H9 (cell line): ENCODE measurements at regions not wholly inside any gene's neighbourhood (a gene's known extent, or its start where the extent isn't known, plus 50 kb on each side); places are given as distances from the start of the nearest gene placed in this dataset.

Experiments
- DNase-seq: peaks from one replicate; pipeline ENCODE4 v3.0.0-alpha.2; 2017
- H2AFZ ChIP-seq: one replicate; pipeline ENCODE4 v1.6.1; 2013; ENCODE audit warnings: mild to moderate bottlenecking, low read length, control low read depth, moderate library complexity
- H2AK5ac ChIP-seq: 2 replicates; pipeline ENCODE4 v1.6.1; 2013; ENCODE audit warnings: low read length, control low read depth, mixed read lengths; ENCODE audit not compliant: insufficient read length
- H2BK120ac ChIP-seq: one replicate; pipeline ENCODE4 v1.6.1; 2013; ENCODE audit warnings: low read depth, mild to moderate bottlenecking, low read length, control low read depth, inconsistent platforms; ENCODE audit not compliant: poor library complexity, severe bottlenecking
- H2BK12ac ChIP-seq: 2 replicates; pipeline ENCODE4 v1.6.1; 2013; ENCODE audit warnings: low read length, control low read depth, mixed read lengths, low read depth; ENCODE audit not compliant: insufficient read length
- H2BK15ac ChIP-seq: 2 replicates; pipeline ENCODE4 v1.6.1; 2013; ENCODE audit warnings: low read depth, low read length, control low read depth
- H2BK20ac ChIP-seq: one replicate; pipeline ENCODE4 v1.6.1; 2013; ENCODE audit warnings: low read depth, mild to moderate bottlenecking, low read length, control low read depth, inconsistent platforms; ENCODE audit not compliant: poor library complexity, severe bottlenecking
- H2BK5ac ChIP-seq: 2 replicates; pipeline ENCODE4 v1.6.1; 2013; ENCODE audit warnings: low read length, control low read depth, mixed read lengths; ENCODE audit not compliant: insufficient read length
- H3K14ac ChIP-seq: 2 replicates; pipeline ENCODE4 v1.6.1; 2013; ENCODE audit warnings: low read length, control low read depth; ENCODE audit not compliant: insufficient read depth
- H3K18ac ChIP-seq: 2 replicates; pipeline ENCODE4 v1.6.1; 2013; ENCODE audit warnings: low read depth, mild to moderate bottlenecking, mixed read lengths, low read length, control low read depth; ENCODE audit not compliant: insufficient read length
- H3K23ac ChIP-seq: 2 replicates; pipeline ENCODE4 v1.6.1; 2013; ENCODE audit warnings: low read length, control low read depth, mixed read lengths, low read depth; ENCODE audit not compliant: insufficient read length
- H3K23me2 ChIP-seq: 2 replicates; pipeline ENCODE4 v1.6.1; 2013; ENCODE audit warnings: low read depth, mild to moderate bottlenecking, mixed read lengths, low read length, control low read depth; ENCODE audit not compliant: insufficient read length, poor library complexity, severe bottlenecking
- H3K27ac ChIP-seq: 2 replicates; pipeline ENCODE4 v1.5.1; 2013; ENCODE audit warnings: low read length, control low read depth, mixed read lengths, low read depth; ENCODE audit not compliant: insufficient read length
- H3K27me3 ChIP-seq: 2 replicates; pipeline ENCODE4 v1.6.1; 2013; ENCODE audit warnings: low read length, control low read depth, inconsistent platforms; ENCODE audit not compliant: insufficient read depth
- H3K4ac ChIP-seq: 2 replicates; pipeline ENCODE4 v1.6.1; 2013; ENCODE audit warnings: low read depth, mild to moderate bottlenecking, control low read depth, inconsistent platforms, low read length, moderate library complexity
- H3K4me1 ChIP-seq: 2 replicates; pipeline ENCODE4 v1.6.1; 2013; ENCODE audit warnings: low read length, control low read depth, inconsistent platforms; ENCODE audit not compliant: insufficient read depth
- H3K4me2 ChIP-seq: 2 replicates; pipeline ENCODE4 v1.6.1; 2013; ENCODE audit warnings: low read length, control low read depth, mixed read lengths; ENCODE audit not compliant: insufficient read length, insufficient read depth
- H3K56ac ChIP-seq: 2 replicates; pipeline ENCODE4 v1.6.1; 2013; ENCODE audit warnings: low read depth, mild to moderate bottlenecking, mixed read lengths, low read length, control low read depth; ENCODE audit not compliant: insufficient read length
- H3K79me1 ChIP-seq: 2 replicates; pipeline ENCODE4 v1.6.1; 2013; ENCODE audit warnings: low read depth, mild to moderate bottlenecking, moderate library complexity, low read length, control low read depth, inconsistent platforms; ENCODE audit not compliant: insufficient read depth, poor library complexity, severe bottlenecking
- H3K79me2 ChIP-seq: 2 replicates; pipeline ENCODE4 v1.6.1; 2013; ENCODE audit warnings: low read length, control low read depth, inconsistent platforms; ENCODE audit not compliant: insufficient read depth
- H3K9ac ChIP-seq: 2 replicates; pipeline ENCODE4 v1.6.1; 2013; ENCODE audit warnings: low read length, control low read depth, mixed read lengths; ENCODE audit not compliant: insufficient read length; ENCODE audit errors: extremely low read depth
- H3K9me3 ChIP-seq: one replicate; pipeline ENCODE4 v1.6.1; 2013; ENCODE audit warnings: low read depth, low read length, inconsistent platforms; ENCODE audit not compliant: control insufficient read depth
- H3T11ph ChIP-seq: one replicate; pipeline ENCODE4 v1.6.1; 2013; ENCODE audit warnings: mild to moderate bottlenecking, low read length, control low read depth, inconsistent platforms
- H4K20me1 ChIP-seq: one replicate; pipeline ENCODE4 v1.6.1; 2013; ENCODE audit not compliant: control insufficient read depth, insufficient read length, insufficient read depth
- H4K5ac ChIP-seq: 2 replicates; pipeline ENCODE4 v1.6.1; 2013; ENCODE audit warnings: low read depth, mild to moderate bottlenecking, mixed read lengths, low read length, control low read depth; ENCODE audit not compliant: insufficient read length
- H4K8ac ChIP-seq: replicated peaks from 2 replicates; pipeline ENCODE4 v1.6.1; 2013; ENCODE audit warnings: low read length, control low read depth, mixed read lengths, low read depth; ENCODE audit not compliant: insufficient read length
- H4K91ac ChIP-seq: 2 replicates; pipeline ENCODE4 v1.6.1; 2013; ENCODE audit warnings: low read depth, mild to moderate bottlenecking, moderate library complexity, mixed read lengths, low read length, control low read depth; ENCODE audit not compliant: insufficient read length
- H3K27ac Mint-ChIP-seq, 3 experiments: 2 replicates in 2 of 3; 3 replicates in 1 of 3; pipeline ENCODE4 v1.8.0; 2020 to 2021; ENCODE audit warnings: mixed read lengths in 3 of 3, mild to moderate bottlenecking in 1 of 3, moderate library complexity in 1 of 3
- H3K27me3 Mint-ChIP-seq: 2 replicates; pipeline ENCODE4 v1.8.0; 2021; ENCODE audit warnings: low read depth, mild to moderate bottlenecking, moderate library complexity, mixed read lengths
- H3K36me3 Mint-ChIP-seq, 3 experiments: 2 replicates in 2 of 3; 3 replicates in 1 of 3; pipeline ENCODE4 v1.8.0; 2020 to 2021; ENCODE audit warnings: low read depth in 3 of 3, mixed read lengths in 3 of 3; ENCODE audit not compliant: insufficient read depth in 1 of 3
- H3K4me1 Mint-ChIP-seq, 2 experiments: 2 replicates each; pipeline ENCODE4 v1.8.0; 2020; ENCODE audit warnings: mixed read lengths in 2 of 2
- H3K4me3 Mint-ChIP-seq, 2 experiments: 2 replicates in 1 of 2; 3 replicates in 1 of 2; pipeline ENCODE4 v1.8.0; 2020 to 2021; ENCODE audit warnings: mild to moderate bottlenecking in 2 of 2, mixed read lengths in 2 of 2, moderate library complexity in 1 of 2
- H3K9me3 Mint-ChIP-seq, 2 experiments: 2 replicates in 1 of 2; 3 replicates in 1 of 2; pipeline ENCODE4 v1.8.0; 2020; ENCODE audit warnings: mild to moderate bottlenecking in 2 of 2, mixed read lengths in 2 of 2, moderate library complexity in 1 of 2
- CTCF ChIP-seq: fragments of 200-600 bp; sonication (generic); conservative IDR thresholded peaks from 3 replicates; pipeline ENCODE4 v1.8.0; 2021; ENCODE audit warnings: antibody characterized with exemption, mild to moderate bottlenecking
- WGBS: extraction: QIAGEN DNeasy Blood & Tissue Kit; methylation state at CpG from one replicate; pipeline ENCODE4 v1.1.7; 2013; ENCODE audit warnings: missing lambda C conversion rate, low lambda C conversion rate, mixed read lengths; ENCODE audit not compliant: insufficient read length; ENCODE audit errors: extremely low coverage; 5-methylcytosine and 5-hydroxymethylcytosine counted together

GRCh38 chr3:147977001-147977400 is 567.8 kb downstream of the ZIC1 start:
- Histone ChIP-seq H4K5ac (no peak overlapping the region), H4K20me1 (no peaks in the 10 kb centered on the region), H3K18ac (no peak overlapping the region), H3K79me2 (no peaks in the 10 kb centered on the region), H3K9me3 (no peaks in the 10 kb centered on the region), H2AK5ac (no peak overlapping the region), H3K23me2 (no peaks in the 10 kb centered on the region), H4K91ac (no peak overlapping the region), H3K4me1 (no peaks in the 10 kb centered on the region), H2BK20ac (no peak overlapping the region), H2BK12ac (no peak overlapping the region), H3K4ac (no peak overlapping the region), H3K79me1 (no peaks in the 10 kb centered on the region), H3K4me2 (no peak overlapping the region), H2BK5ac (no peak overlapping the region), H3K14ac (no peak overlapping the region), H2BK15ac (no peak overlapping the region), H2BK120ac (no peak overlapping the region), H3K27ac (no peak overlapping the region), H3K23ac (no peak overlapping the region), H3K56ac (no peak overlapping the region), H2AFZ (no peak overlapping the region), H3K27me3 (no peaks in the 10 kb centered on the region), H3K9ac (no peak overlapping the region), H4K8ac (no peak overlapping the region), H3T11ph (no peak overlapping the region)
- no peak overlapping the region for H3K27ac Mint-ChIP-seq
- no CpG with 5 or more reads among the region's 1 CpG for WGBS
- no peak for DNase-seq
- no peaks in the 10 kb centered on the region; a peak in 2 of 5 replicates for H3K9me3 Mint-ChIP-seq
- H3K36me3 Mint-ChIP-seq, result no peaks in the 10 kb centered on the region; a peak in 2 of 7 replicates
- TF ChIP-seq CTCF, result no peak
- H3K27me3 Mint-ChIP-seq, result no peaks in the 10 kb centered on the region
- no peaks in the 10 kb centered on the region for H3K4me1 Mint-ChIP-seq
- no peak overlapping the region for H3K4me3 Mint-ChIP-seq
